ENCODE measurements at regions not wholly inside any gene's neighbourhood (a gene's known extent, or its start where the extent isn't known, plus 50 kb on each side); places are given as distances from the start of the nearest gene placed in this dataset.

DNA sequence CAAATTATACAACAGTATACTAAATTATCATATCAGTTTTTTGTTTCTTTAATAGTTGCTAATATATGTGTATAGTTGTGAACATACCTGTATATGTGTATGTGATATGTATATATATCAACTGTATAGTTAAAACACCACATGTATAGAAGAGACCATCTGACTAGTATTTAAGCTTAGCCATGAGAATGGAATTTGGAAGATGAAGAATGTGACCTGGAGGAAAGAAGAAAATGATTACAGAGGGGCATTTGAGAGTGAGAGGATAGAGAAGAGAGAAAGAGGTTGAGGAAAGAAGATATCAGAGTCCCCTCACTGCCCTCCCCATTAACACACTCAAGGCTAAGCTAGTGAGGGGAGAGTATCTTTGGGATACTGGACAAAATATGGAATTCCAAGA lies 335.9 kb downstream of the BCKDHB start:
- TF ChIP-seq, protein P1, sequence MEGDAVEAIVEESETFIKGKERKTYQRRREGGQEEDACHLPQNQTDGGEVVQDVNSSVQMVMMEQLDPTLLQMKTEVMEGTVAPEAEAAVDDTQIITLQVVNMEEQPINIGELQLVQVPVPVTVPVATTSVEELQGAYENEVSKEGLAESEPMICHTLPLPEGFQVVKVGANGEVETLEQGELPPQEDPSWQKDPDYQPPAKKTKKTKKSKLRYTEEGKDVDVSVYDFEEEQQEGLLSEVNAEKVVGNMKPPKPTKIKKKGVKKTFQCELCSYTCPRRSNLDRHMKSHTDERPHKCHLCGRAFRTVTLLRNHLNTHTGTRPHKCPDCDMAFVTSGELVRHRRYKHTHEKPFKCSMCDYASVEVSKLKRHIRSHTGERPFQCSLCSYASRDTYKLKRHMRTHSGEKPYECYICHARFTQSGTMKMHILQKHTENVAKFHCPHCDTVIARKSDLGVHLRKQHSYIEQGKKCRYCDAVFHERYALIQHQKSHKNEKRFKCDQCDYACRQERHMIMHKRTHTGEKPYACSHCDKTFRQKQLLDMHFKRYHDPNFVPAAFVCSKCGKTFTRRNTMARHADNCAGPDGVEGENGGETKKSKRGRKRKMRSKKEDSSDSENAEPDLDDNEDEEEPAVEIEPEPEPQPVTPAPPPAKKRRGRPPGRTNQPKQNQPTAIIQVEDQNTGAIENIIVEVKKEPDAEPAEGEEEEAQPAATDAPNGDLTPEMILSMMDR (IDR thresholded peaks at IDR 0.05) = no peak
- TF ChIP-seq POLR2A (IDR thresholded peaks at IDR 0.05) = no peak

Data from testis (tissue), 2 donors.